GM12891 (cell line): ENCODE measurements at regions not wholly inside any gene's neighbourhood (a gene's known extent, or its start where the extent isn't known, plus 50 kb on each side); places are given as distances from the start of the nearest gene placed in this dataset.

ENCODE experiments used
- DNase-seq: peaks from one replicate; pipeline ENCODE4 v3.0.0; 2011; ENCODE audit warnings: low spot score; ENCODE audit not compliant: insufficient read length
- FAIRE-seq: peaks from 2 replicates; lab custom pipeline; 2011; peaks lifted over from hg19 to GRCh38; lab: Jason Lieb, UNC
- PAX5 ChIP-seq: IDR thresholded peaks from 2 replicates; pipeline ENCODE4 v1.6.1; 2011; ENCODE audit warnings: low read length, moderate library complexity, mild to moderate bottlenecking; ENCODE audit not compliant: insufficient read depth, severe bottlenecking
- POLR2A ChIP-seq: IDR thresholded peaks from 2 replicates; pipeline ENCODE4 v1.6.1; 2011; ENCODE audit warnings: low read depth, low read length, control low read depth
- POLR2AphosphoS5 ChIP-seq: IDR thresholded peaks from 2 replicates; pipeline ENCODE4 v1.6.1; 2011; ENCODE audit warnings: low read depth, low read length, control low read depth
- POU2F2 ChIP-seq: IDR thresholded peaks from 2 replicates; pipeline ENCODE4 v1.6.1; 2011; ENCODE audit warnings: low read depth, mild to moderate bottlenecking, control low read depth, low read length, moderate library complexity
- SPI1 ChIP-seq: IDR thresholded peaks from 2 replicates; pipeline ENCODE4 v1.6.1; 2011; ENCODE audit warnings: low read depth, low read length, control low read depth
- TAF1 ChIP-seq: IDR thresholded peaks from 2 replicates; pipeline ENCODE4 v1.6.1; 2011; ENCODE audit warnings: low read depth, low read length, control low read depth

GRCh38 chr5:2904399-2904798 lies 152.9 kb upstream of the IRX2 start:
- FAIRE-seq, result no peak
- DNase-seq, result no peak
- no peak for TF ChIP-seq POLR2AphosphoS5
- no peak for TF ChIP-seq TAF1
- no peak for TF ChIP-seq SPI1
- no peak for TF ChIP-seq PAX5
- TF ChIP-seq POLR2A, result no peak
- no peak for TF ChIP-seq POU2F2

GRCh38 chr5:2903451-2904395 lies 152.2 kb upstream of the IRX2 start:
- FAIRE-seq (no peak), DNase-seq (no peak)
- TF ChIP-seq POLR2AphosphoS5, result no peak
- no peak for TF ChIP-seq TAF1
- TF ChIP-seq SPI1, result no peak
- TF ChIP-seq POU2F2, result no peak
- no peak for TF ChIP-seq POLR2A
- TF ChIP-seq PAX5, result no peak

- no peak for TF ChIP-seq POLR2AphosphoS5
- no peak for TF ChIP-seq POU2F2
- no peak for TF ChIP-seq POLR2A
- no peak for TF ChIP-seq SPI1
- TF ChIP-seq TAF1, result no peak
- no peak for TF ChIP-seq PAX5
- DNase-seq, result no peak
- FAIRE-seq, result no peak
Measured at GRCh38 chr5:2902742-2903297, 151.3 kb upstream of the IRX2 start.

- DNase-seq (no peak), FAIRE-seq (no peak)
- no peak for TF ChIP-seq SPI1
- TF ChIP-seq POLR2A, result no peak
- no peak for TF ChIP-seq POU2F2
- no peak for TF ChIP-seq PAX5
- no peak for TF ChIP-seq POLR2AphosphoS5
- TF ChIP-seq TAF1, result no peak
Measured at GRCh38 chr5:2902186-2902585, 150.7 kb upstream of the IRX2 start.

DNA sequence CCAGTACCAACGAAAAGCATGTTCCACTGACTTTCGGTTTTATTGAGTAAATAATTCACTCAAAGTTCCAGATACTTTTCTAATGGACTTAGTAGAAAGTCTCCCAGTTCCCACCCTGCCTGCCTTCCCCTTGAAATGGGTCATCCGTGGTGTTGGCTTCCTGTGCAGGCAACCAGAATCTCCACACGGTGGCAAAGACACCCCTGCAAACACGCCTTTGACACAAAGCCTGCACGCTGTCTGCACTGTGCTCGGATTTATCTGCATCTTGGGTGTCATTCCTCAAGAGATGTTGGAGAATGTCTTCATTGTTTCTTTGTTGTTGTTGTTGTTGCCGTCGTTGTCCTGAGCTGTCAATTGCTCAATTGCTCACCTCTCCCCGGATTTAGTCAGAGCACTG lies 150.0 kb upstream of the IRX2 start:
- FAIRE-seq (no peak), DNase-seq (no peak)
- TF ChIP-seq PAX5, result no peak
- TF ChIP-seq POLR2AphosphoS5, result no peak
- no peak for TF ChIP-seq POU2F2
- TF ChIP-seq TAF1, result no peak
- TF ChIP-seq POLR2A, result no peak
- no peak for TF ChIP-seq SPI1

DNA sequence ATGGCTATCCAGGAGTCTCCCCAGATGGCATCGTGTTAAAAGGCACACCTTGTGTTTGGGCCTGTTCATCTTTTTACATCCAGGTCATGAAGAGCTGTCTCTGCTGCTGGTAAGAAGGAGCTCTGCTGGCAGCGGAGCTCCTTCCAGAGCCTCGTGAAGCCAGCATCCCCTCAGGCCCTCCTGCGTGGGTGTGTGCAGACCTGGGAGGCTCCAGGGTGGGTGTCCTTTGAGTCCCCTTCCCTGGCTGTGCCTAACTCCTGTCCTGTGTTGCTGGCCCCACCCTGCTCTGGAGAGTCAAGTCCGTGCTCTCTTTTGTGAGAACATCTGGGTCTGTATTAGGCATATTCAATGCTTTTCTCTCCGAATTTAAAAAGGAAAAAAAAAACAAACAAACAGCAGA lies 149.6 kb upstream of the IRX2 start:
- TF ChIP-seq PAX5, result no peak
- no peak for TF ChIP-seq POLR2A
- no peak for TF ChIP-seq SPI1
- FAIRE-seq (no peak), DNase-seq (no peak)

- DNase-seq (no peak), FAIRE-seq (no peak)
- TF ChIP-seq TAF1, result no peak
- no peak for TF ChIP-seq SPI1
- TF ChIP-seq POLR2AphosphoS5, result no peak
- TF ChIP-seq POU2F2, result no peak
- TF ChIP-seq PAX5, result no peak
- no peak for TF ChIP-seq POLR2A
Measured at GRCh38 chr5:2900360-2900759, 148.9 kb upstream of the IRX2 start.

- TF ChIP-seq TAF1 (no peak), POLR2AphosphoS5 (no peak), POLR2A (no peak), PAX5 (no peak), POU2F2 (no peak)
- DNase-seq (no peak), FAIRE-seq (no peak)
Measured at GRCh38 chr5:2899311-2899710, 147.8 kb upstream of the IRX2 start.

- TF ChIP-seq PAX5, result no peak
- TF ChIP-seq SPI1, result no peak
- TF ChIP-seq POLR2AphosphoS5, result no peak
- FAIRE-seq, result no peak
- no peak for DNase-seq
Measured at GRCh38 chr5:2898661-2899060, 147.2 kb upstream of the IRX2 start.

DNA sequence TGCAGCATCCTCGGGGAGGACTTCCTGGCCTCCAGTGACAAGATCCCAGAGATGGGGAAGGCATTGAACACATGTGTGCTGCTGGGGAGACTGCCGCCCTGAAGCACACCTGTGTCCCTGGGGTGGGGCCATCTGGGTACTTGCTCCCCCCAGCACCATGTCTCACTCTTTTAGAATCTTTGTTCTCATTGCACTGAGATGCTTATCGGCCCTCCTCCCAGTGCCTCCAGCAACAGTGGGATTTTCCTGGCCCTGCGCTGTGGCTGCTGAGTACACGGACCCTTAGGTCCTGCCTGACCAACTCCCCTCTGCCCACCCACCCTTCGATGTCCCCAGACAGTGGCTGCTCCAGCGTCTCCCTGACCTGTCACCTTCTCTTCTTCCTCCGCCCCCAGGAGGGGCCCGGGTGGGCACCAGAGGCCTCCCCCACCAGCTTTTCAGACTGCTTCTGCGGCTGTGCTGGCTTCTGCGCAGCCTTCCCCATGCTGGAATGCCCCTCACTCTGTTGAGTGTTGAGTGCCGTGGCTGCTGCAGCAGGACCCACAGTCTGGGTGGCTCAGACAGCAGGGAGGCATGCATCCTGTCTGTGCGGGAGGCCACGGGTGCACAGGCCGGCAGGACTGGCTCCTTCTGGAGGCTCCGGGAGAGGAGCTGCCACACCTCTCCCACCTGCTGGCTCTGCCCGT lies 145.9 kb upstream of the IRX2 start:
- TF ChIP-seq POLR2A (no peak), PAX5 (no peak), TAF1 (no peak), POU2F2 (no peak), SPI1 (no peak), POLR2AphosphoS5 (no peak)
- DNase-seq, result no peak
- FAIRE-seq, result no peak
